Stimulated activated CD8-positive, alpha-beta memory T cell treated with anti-CD3 and anti-CD28 coated beads, Interleukin-2, amount 100 ng/mL, for 48 hours (primary cell): ENCODE measurements at regions not wholly inside any gene's neighbourhood (a gene's known extent, or its start where the extent isn't known, plus 50 kb on each side); places are given as distances from the start of the nearest gene placed in this dataset.

ENCODE experiments used
- DNase-seq, 2 donors: peaks; one replicate each; pipeline ENCODE4 v3.0.0-alpha.2; 2020; ENCODE audit warnings: low read depth in 2 of 2

DNA sequence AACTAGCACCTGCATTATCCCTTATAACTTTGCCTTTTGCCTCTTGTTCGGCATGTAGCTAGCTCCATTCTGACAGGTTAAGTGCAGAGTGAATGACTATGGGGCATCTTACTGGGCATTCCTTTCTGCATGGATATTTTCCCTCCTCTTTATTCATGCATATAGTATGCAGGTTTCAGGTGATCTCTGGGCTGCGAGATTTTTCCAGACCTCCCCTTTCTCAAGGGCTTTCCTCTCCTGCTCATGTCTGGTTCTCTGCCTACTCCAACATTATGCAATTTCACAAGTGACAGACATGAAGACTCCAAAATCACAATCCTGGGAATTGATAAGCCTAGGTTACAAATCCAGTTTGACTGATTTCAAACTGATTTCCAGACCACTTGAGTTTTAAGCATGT, 503.8 kb downstream of the NXPH1 start:
- no peak for DNase-seq

DNA sequence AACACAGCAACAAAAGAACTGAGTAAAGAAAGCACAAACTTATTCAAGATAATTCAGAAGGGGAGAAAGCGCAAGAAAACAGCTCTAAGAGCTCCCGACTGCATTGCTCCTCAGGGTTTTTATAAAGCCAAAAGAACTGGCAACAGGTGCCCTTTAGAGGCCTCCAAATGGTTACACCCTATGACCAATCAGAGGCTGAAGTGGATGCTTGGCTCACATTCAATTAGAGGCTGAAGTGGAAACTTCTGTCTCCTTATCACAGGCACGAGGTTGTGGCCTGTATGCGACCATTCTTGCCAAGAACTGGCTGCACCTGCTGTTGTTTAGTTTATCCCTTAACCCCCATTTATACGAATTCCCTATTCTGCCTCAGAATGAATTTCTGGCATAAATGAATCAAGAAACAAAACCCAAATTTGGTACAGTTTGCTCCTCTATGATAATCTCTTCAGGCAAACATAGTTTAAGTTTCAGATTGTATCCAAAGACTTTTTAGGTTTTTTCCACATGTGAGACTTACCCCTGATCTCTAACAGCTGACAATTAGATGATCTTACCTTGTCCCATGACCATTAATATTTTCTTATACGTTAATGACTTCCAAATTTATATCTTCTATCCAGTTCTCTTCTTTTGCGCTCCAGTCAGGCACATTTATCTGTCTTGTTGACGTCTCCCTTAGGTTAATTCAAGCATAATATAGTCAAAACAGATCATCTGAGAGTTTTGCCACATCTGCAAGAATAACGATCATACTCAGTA, 504.8 kb downstream of the NXPH1 start:
- no peak for DNase-seq

DNA sequence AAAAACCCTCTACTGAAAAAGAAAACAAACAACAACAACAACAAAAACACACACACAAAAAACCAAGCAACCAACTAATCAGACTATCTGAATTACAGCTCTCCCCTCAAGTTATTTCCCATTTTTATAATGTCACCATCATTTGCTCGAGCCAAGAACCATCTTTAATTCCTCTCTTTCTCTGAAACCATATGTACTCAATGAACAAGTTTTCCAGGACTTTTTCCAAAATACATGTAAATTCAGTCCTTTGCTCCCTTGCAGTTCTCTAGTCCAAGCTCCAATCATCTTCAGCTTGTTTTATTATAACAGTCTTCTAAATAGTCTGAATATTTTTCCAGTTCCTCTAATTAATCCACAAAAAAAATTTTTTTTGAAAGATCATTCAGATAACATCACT, 506.0 kb downstream of the NXPH1 start:
- no peak for DNase-seq

DNA sequence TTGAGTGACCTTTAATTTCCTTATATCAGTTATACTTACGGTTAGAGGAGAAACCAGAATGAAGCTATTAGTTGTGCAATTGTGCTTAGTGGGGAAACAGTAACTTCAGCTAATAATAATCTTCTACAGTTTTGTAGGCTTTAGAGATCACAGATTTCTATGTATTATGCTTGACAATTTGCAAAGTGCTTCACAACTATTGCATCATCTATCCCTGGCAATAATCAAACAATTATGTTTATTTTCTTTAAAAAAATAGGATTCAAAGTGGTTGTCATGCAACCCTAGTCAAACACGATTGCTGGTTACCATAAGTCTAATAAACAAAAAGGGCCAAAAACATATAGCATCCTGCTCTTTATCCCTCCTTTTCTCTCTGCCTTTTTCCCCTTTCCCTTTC, 530.3 kb downstream of the NXPH1 start:
- DNase-seq: no peak

DNA sequence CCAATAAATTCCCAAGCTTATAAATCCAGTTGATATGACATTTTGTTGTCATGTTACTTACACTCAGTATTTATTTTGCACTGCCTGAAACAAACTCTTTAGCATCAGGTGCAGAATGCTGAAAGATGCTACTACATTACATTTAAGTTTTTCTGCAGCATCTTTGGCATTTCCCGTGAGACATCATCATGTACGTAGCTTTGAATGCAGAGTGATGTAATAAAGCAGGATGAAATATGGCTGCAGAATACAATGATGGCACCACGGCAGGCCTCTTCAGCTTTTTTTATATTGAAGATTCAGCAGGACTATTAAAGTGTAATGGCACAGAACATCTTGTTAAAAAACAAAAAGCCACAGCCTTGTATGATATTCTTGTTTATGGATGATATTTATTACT, 531.8 kb downstream of the NXPH1 start:
- no peak for DNase-seq

DNA sequence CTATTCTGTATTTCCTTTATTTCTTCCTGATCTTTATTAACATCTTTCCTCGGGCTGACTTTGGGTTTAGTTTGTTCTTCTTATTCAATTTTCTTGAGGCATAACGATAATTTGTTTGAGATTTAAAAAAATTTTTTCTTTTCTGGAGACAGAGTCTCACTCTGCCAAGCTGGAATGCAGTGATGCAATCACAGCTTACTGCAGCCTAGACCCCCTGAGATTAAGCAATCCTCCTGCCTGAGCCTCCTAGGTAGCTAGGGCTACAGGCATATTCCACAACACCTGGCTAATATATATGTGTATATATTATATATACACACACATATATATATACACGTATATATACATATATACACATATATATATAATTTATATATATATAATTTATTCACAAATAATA, 540.2 kb downstream of the NXPH1 start:
- DNase-seq: no peak

DNA sequence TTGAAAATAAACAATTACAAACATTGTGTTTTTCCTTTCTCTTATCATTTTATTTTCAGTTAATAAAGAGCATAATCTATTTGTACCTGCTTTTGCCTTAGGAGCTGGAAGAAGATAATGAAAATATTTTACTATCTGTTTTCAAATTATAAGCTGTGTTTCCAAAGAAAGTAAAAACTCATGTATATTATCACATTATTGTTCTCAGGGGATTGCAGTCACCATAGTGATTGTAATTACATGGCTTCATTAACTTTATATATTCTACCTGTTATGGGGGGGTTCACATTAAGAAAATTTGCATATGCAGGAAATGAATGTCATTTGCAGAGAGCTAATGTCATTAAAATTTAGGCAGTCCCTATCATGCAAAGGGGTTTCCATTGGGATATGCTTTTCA, 542.3 kb downstream of the NXPH1 start:
- no peak for DNase-seq

DNA sequence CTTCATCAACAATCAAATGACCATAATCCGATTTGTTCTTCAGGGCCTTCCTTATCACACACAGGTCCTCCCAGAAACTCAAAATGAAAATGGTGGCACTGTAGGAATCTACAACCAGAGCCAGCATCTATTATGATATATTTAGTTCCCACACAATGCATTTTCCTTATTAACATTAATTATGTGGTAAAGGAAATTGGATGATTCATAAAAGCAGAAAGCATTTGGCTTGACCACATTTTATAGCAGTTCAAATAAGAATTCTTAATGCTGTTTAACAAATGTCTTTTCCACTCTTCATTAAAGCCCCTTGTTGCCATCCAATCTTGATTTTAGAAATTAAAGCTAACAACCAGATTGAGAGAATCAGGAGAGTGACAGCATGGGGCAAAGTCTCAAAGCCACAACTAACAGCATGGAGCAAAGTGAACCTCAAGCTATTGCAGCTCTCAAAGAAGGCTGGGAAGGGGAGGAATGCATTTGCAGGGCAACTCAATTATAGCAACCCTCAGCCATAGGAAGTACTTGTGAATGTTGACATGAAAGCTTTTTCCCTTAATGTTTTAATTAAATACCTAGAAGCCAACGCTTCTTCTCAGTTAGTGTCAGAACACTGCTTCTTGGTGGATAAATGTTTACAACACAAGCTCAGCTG, 549.1 kb downstream of the NXPH1 start:
- no peak for DNase-seq

DNA sequence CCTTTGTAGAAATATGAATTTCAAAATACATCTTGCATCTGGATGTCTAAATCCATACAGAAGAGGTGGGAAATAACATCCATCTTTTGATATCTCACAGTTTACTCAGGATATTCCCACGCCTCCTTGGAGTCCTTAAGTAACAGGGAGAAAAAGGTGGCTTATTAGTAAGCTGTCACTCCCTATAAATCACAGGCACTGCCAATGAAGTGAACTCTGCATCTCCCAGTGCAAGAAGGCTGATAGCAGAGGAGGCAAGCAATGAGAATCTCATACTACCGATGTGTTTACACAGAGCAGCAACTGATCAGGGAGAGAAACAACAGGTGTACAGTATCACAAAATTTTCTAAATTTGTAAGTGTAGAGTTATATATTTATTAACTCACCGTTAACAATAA, 551.8 kb downstream of the NXPH1 start:
- DNase-seq: no peak

DNA sequence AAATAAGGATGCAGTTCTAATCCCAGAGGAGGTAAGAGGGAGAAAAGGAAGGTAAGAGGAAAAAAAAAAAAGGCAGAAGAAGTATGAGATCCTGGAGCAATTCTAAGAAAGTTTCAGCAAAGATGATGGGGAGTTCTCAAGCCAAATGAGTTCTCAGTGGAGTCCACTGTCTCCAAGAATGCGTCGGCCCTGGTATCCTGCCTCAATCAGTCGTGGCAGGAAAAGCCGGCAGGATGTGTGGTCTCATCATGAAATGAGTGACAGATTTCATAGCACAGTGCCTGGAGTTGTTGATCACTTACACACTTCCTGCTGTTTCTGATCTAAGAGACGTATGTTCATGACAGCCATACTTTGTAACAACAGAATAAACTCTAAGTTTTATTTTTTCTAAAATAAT, 554.9 kb downstream of the NXPH1 start:
- DNase-seq: no peak

DNA sequence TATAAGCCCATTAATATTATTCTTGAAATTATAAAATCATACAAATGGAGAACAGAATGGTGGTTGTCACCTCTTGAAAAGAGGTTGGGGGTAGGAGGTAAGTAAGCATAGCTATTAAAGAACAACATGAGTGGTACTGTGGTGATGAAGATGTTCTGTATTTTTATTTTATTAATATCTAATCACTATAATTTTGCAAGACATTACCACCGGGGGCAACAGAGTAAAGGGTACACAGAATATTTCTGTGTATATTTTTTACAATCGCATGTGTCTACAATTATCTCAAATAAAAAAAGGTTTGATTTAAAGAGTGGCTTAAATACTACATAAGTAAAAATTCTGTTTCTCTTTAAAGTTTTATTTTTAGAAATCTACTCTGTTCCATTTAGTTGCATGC, 557.8 kb downstream of the NXPH1 start:
- no peak for DNase-seq

DNA sequence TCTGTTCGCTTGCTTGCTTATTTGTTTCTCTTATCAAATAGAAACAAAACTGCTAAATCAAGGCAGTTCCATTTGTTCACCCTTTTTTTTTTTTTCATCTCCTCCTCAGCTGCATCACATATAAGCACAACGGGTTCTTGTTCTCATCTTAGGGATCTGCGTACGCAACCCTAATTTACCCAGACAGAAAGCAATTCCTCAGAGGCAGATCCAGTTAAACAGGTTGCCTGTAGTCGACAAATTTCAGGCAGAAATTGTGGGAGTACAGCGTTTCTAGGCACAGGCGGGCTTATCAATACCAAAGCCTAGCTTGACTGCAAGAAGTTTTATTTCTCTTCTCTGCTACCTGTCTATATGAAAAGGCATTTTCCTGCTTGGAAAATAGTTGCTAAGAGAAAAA, 565.4 kb downstream of the NXPH1 start:
- DNase-seq: no peak

DNA sequence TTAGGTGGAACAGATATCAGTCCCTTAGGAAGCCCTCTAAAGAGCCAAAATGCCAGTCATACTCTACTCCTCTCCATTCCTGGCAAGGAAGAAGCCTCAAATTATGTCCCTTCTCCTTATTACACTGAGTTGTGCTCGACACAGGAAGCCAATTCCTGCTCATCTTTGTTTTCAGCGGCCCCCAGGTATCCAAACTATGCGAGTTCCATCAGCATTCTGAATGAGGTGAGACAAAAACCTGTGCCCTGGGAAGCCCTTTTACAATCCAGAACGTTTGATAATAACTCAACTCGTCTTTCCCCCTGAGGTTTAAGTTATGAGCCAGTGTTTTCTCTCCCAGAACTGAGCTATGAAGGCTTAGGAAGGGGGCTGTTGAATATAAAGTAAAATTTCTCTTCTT, 580.5 kb downstream of the NXPH1 start:
- DNase-seq: no peak

DNA sequence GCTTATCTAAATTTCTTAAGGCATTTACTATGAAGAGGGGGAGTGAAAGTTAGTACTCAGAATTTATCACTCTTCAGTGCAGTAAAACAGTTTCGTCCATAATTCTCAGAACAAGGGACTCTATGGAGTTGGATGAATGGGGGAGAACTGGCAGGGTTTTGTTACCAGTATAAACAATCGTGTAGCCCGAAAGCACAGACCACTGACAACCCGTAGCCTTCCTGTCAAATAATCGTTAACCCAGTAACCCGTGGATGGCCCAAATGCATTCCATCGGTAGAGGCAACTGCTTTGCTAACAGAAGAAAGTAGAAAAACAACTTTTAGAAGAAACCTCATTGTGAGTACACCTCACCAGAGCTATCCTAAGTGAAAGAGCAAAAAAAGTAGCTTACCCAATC, 583.9 kb downstream of the NXPH1 start:
- DNase-seq: no peak

DNA sequence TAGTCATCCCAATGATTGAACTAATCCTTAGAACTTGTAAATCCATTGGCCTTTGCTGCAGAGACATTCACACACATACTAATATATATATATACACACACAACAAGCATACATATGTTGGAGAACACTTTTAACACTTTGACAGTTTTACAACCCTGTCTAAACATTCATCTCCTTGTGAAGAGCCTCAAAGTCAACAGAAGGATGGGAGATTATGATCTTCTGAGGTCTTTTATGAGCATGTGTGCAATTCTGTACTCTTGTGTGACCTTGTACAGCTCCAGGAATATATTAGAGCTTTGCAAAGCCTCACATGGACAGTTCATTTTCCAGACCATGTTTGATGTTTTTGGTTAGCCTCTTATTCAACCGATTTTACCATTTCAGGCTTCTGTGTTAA, 589.0 kb downstream of the NXPH1 start:
- no peak for DNase-seq

DNA sequence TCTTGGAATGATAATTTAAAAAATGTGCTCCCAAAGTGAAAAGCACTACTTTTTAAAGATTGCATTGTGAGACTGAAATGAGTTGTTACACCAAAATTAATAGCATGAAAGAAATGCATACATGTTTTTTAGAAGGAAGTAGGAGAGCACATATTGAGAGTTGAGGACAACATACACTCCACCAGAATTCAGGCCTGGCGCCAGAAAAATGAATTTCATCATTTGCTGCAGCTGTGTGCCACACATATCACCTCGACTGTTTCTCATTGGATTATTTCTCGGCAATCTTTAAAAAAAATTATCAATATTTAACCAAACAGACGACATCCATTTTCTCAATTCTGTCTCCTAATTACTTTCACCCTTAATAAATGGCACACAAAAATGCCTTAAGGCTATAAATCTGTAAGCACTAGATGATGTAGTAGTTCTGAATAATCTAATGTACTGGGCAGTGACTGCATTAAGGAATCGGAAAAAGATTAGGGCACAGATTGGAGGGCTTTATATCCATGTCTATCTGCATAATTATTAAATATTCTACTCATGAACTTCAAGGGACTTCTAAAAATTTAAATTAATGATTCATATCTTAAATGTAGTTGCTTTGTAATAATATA, 590.4 kb downstream of the NXPH1 start:
- no peak for DNase-seq

DNA sequence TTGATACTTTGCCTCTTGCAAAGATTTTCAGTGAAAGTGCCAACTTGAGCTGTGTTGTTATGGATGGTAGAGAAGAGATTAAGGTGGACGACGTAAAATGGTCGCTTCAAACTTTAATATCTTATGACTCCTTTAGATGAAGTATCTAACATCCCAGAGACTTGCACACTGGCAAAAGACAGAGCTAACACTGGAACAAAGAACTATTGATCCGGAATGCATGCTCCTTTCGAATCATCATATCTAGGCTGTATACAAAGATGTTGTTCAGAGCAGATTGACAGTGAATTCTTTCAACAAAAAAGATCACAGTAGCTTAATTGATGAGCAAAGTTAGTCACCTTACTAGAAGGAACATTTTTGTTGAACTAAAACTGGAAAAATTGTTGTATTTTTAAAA, 592.7 kb downstream of the NXPH1 start:
- no peak for DNase-seq

DNA sequence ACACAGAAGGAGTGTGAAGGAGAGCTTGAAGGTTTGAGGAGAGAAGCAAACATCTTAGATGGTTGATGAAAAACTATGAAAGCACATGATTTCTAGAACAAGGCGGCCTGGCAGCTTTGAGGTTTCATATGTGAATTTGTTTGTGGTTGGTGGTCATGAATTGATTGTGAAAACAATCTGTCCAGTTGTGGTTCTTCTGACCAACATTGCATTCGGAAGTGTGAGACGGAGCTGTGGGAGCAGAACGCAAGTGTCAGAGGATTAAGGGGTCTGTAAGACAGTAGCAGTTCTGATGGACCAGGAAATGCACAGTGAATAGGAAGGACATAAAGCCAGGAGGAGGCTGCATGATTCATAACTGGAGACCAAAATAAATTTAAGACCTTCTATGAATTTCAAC, 594.6 kb downstream of the NXPH1 start:
- no peak for DNase-seq

DNA sequence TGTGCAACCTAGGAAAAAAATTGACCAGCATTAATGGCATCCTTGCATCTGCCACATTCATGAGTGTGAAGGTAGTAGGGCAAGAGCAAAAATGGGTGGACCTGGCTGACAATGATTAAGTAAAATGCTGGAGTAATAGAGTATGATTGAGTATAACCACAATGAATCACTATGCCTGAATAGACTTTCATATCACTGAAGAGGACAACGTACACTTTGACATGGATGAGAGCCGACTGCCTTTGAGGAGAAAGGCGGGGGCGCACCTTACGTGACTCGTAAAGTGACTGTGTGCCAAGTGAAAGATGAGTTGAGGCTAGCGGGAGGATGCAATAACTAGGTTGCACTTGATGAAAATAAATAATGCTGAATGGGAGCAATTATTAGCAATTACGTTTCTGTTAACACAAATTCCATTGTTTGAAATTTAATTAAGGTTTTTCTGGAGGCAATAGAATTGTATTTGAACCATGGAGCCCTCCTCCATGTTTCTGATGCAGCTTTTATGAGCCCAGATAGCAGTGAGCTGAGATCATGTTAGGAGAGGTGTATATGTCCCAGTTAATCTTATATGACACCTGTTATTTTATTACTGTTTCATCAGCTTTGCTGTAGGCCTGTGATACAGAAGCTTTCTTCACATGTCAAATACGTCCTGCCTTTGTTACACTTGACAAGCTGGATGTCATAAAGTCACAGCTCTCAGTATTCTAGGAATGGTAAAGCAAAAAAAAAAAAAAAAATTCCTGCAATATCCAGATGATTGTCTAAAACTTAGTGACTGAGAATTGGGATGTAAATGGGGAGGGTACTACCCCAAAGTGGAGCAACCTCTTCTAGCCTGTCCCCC, 596.5 kb downstream of the NXPH1 start:
- no peak for DNase-seq

DNA sequence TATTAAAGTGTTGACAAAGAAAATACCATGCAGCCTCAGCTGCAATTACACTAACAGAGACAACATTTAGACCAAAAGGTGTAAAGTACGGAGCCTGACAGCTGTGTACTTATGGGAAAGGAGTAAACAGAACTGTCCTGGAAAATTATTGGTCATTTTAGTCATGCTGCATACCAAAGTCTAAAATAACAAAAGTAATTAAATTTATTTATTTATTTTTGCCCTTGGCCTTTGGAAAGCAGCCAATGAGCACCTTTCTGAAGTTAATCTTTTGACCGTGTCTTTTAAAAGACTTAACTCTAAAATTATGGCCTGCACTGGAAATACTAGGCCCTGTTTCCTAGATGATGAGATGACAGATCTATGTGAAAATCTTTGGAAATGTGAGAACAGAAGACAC, 597.6 kb downstream of the NXPH1 start:
- DNase-seq: no peak

DNA sequence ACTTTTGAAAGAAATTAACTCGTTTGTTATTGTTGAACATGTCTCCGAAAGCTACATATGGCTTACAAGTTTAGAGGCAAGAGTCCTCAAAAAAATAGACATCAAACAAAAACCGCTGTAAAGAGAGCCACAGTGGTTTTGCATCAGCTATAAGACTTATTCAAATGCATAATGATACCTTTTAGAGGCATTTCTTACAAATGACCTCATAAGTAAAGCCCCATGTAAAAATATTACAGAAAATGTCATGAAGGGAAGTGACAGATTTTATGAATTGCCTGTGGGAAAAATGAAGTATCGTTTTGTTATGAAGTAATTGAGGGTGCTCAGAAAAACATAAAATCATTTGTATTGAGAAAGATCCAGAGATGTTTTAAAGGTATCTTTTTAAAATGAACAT, 598.0 kb downstream of the NXPH1 start:
- no peak for DNase-seq

DNA sequence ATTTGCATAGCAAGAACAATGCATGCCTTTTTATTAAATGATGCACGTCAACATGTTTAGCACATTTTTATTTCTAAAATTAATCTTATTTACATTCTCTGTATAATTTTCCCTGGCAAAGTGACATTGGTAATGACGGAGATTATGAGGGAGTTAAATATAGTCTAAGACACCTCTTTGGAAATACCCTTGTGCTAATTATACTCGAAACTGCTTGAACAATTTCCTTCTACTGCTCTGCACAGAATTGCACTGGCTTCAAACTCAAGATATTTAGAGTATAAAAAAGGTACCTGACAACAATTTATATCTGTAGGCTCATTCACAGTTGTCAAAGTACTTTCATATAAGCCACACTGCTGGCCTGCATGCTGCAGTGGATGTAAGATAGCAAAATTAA, 602.7 kb downstream of the NXPH1 start:
- DNase-seq: no peak
